Gastroesophageal sphincter (tissue), 3 donors: ENCODE measurements at regions not wholly inside any gene's neighbourhood (a gene's known extent, or its start where the extent isn't known, plus 50 kb on each side); places are given as distances from the start of the nearest gene placed in this dataset.

Experiments used
- CTCF ChIP-seq, 4 experiments: fragments of 200-600 bp in 2 of 4; fragments of 450-650 bp in 2 of 4; sonication (generic) in 1 of 4; IDR thresholded peaks; one replicate each; pipeline ENCODE4 v1.5.1; 2017 to 2019; ENCODE audit warnings: antibody characterized with exemption in 4 of 4, mild to moderate bottlenecking in 2 of 4, moderate library complexity in 2 of 4
- POLR2A ChIP-seq, 2 donors: fragments of 450-650 bp; IDR thresholded peaks; one replicate each; pipeline ENCODE4 v1.6.1; 2017; ENCODE audit warnings: antibody characterized with exemption in 2 of 2, mild to moderate bottlenecking in 2 of 2, moderate library complexity in 1 of 2

GRCh38 chr18:54749291-54749690 lies 79.0 kb upstream of the RAB27B start:
- TF ChIP-seq CTCF (IDR thresholded peaks at IDR 0.05) (no peak), POLR2A (IDR thresholded peaks at IDR 0.05) (no peak)
